Neural progenitor cell (in vitro differentiated cells): ENCODE measurements at regions not wholly inside any gene's neighbourhood (a gene's known extent, or its start where the extent isn't known, plus 50 kb on each side); places are given as distances from the start of the nearest gene placed in this dataset.

Experiments used
- EZH2 ChIP-seq: fragments of 200-600 bp; sonication (generic); IDR thresholded peaks from 2 replicates; pipeline ENCODE4 v1.6.1; 2017; ENCODE audit warnings: antibody characterized with exemption, mild to moderate bottlenecking, moderate library complexity
- TF ChIP-seq, protein P1 (sequence below): fragments of 200-600 bp; sonication (generic); IDR thresholded peaks from 2 replicates; pipeline ENCODE4 v1.5.1; 2017; ENCODE audit warnings: antibody characterized with exemption, mild to moderate bottlenecking

DNA sequence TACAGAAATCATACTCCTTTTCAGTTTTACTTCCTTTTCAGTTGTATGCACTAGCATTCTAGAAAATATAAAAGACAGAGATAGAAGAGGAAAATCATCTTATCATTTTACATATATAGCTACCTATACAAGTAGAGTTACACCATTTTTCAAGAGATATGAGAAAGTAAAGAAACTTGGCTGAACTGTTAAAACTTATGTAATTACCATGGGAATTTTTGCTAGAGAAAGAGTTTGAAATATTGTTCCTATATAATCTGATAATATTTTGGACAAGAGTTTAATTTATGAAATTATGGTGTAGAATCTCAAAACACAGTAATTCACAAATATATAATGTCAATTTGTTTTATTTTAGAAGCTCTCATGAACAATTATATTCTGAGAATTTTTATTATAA lies 180.8 kb downstream of the PLPPR4 start:
- TF ChIP-seq, protein P1, sequence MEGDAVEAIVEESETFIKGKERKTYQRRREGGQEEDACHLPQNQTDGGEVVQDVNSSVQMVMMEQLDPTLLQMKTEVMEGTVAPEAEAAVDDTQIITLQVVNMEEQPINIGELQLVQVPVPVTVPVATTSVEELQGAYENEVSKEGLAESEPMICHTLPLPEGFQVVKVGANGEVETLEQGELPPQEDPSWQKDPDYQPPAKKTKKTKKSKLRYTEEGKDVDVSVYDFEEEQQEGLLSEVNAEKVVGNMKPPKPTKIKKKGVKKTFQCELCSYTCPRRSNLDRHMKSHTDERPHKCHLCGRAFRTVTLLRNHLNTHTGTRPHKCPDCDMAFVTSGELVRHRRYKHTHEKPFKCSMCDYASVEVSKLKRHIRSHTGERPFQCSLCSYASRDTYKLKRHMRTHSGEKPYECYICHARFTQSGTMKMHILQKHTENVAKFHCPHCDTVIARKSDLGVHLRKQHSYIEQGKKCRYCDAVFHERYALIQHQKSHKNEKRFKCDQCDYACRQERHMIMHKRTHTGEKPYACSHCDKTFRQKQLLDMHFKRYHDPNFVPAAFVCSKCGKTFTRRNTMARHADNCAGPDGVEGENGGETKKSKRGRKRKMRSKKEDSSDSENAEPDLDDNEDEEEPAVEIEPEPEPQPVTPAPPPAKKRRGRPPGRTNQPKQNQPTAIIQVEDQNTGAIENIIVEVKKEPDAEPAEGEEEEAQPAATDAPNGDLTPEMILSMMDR, result no peak
- TF ChIP-seq EZH2, result no peak
